Keratinocyte (primary cell): ENCODE measurements at regions not wholly inside any gene's neighbourhood (a gene's known extent, or its start where the extent isn't known, plus 50 kb on each side); places are given as distances from the start of the nearest gene placed in this dataset.

Experiments
- DNase-seq: peaks from one replicate; pipeline ENCODE4 v3.0.0-alpha.2; 2011; ENCODE audit warnings: low read depth, missing footprints, low spot score
- FAIRE-seq: peaks from 2 replicates; lab custom pipeline; 2011; peaks lifted over from hg19 to GRCh38; lab: Jason Lieb, UNC
- H2AFZ ChIP-seq: 2 replicates; pipeline ENCODE4 v1.6.0; 2012; ENCODE audit warnings: low read length, control low read depth, inconsistent platforms; ENCODE audit not compliant: control insufficient read depth
- H3K27ac ChIP-seq: 2 replicates; pipeline ENCODE4 v1.5.1; 2011; ENCODE audit warnings: low read length; ENCODE audit not compliant: control insufficient read depth, insufficient read depth
- H3K27me3 ChIP-seq: 3 replicates; pipeline ENCODE4 v1.6.0; 2011; ENCODE audit warnings: low read length; ENCODE audit not compliant: control insufficient read depth, insufficient read depth; ENCODE audit errors: extremely low read depth
- H3K36me3 ChIP-seq, 2 experiments: 2 replicates in 1 of 2; 3 replicates in 1 of 2; pipeline ENCODE4 v1.5.1; 2011; ENCODE audit warnings: low read length in 2 of 2, mild to moderate bottlenecking in 1 of 2; ENCODE audit not compliant: control insufficient read depth in 2 of 2, insufficient read depth in 2 of 2; ENCODE audit errors: extremely low read depth in 1 of 2
- H3K4me1 ChIP-seq: 3 replicates; pipeline ENCODE4 v1.5.1; 2011; ENCODE audit warnings: low read length; ENCODE audit not compliant: control insufficient read depth, insufficient read depth; ENCODE audit errors: extremely low read depth
- H3K4me2 ChIP-seq: 3 replicates; pipeline ENCODE4 v1.6.0; 2011; ENCODE audit warnings: low read depth, low read length; ENCODE audit not compliant: control insufficient read depth, insufficient read depth; ENCODE audit errors: extremely low read depth
- H3K4me3 ChIP-seq, 3 experiments: fragments of 200-600 bp in 1 of 3; sonication (generic) in 1 of 3; 2 replicates in 2 of 3; 3 replicates in 1 of 3; pipeline ENCODE4 v1.5.1; 2011 to 2016; ENCODE audit warnings: low read length in 3 of 3, mild to moderate bottlenecking in 3 of 3, control low read depth in 2 of 3, inconsistent platforms in 1 of 3, low read depth in 1 of 3, mixed read lengths in 1 of 3, mixed run types in 1 of 3, moderate library complexity in 1 of 3; ENCODE audit not compliant: control insufficient read depth in 2 of 3, insufficient read depth in 2 of 3; ENCODE audit errors: extremely low read depth in 1 of 3
- H3K79me2 ChIP-seq: 2 replicates; pipeline ENCODE4 v1.6.0; 2012; ENCODE audit warnings: low read length; ENCODE audit not compliant: control insufficient read depth, insufficient read depth
- H3K9ac ChIP-seq: 3 replicates; pipeline ENCODE4 v1.6.0; 2011; ENCODE audit warnings: low read length; ENCODE audit not compliant: control insufficient read depth, insufficient read depth; ENCODE audit errors: extremely low read depth
- H3K9me1 ChIP-seq: 3 replicates; pipeline ENCODE4 v1.6.0; 2011; ENCODE audit warnings: low read length; ENCODE audit not compliant: control insufficient read depth, insufficient read depth; ENCODE audit errors: extremely low read depth
- H3K9me3 ChIP-seq: 2 replicates; pipeline ENCODE4 v1.5.1; 2012; ENCODE audit warnings: low read depth, low read length; ENCODE audit not compliant: control insufficient read depth
- H4K20me1 ChIP-seq: 3 replicates; pipeline ENCODE4 v1.6.0; 2011; ENCODE audit warnings: low read length; ENCODE audit not compliant: control insufficient read depth, insufficient read depth; ENCODE audit errors: extremely low read depth
- EZH2 ChIP-seq: IDR thresholded peaks from one replicate; pipeline ENCODE4 v1.6.1; 2012; ENCODE audit warnings: inconsistent platforms, mild to moderate bottlenecking, low read length, moderate library complexity
- dilution Hi-C: fragments of 300-500 bp; cut with MboI; formaldehyde crosslinking; loops from one replicate; pipeline ENCODE4 v1.7.0; 2020; ENCODE audit warnings: low sequenced_read_pairs; ENCODE audit not compliant: extremely low pct_ligation_motif_present
- TF ChIP-seq, protein P1 (sequence below), 3 experiments: IDR thresholded peaks in 1 of 3; conservative IDR thresholded peaks in 1 of 3; optimal IDR thresholded peaks in 1 of 3; 2 replicates in 2 of 3; 3 replicates in 1 of 3; pipeline versions ENCODE3 to v1.5.1; 2011; ENCODE audit warnings: low read length in 3 of 3, mild to moderate bottlenecking in 3 of 3, moderate library complexity in 2 of 3, control low read depth in 1 of 3, inconsistent platforms in 1 of 3; ENCODE audit not compliant: insufficient read depth in 2 of 3; ENCODE audit errors: extremely low read depth in 1 of 3

DNA sequence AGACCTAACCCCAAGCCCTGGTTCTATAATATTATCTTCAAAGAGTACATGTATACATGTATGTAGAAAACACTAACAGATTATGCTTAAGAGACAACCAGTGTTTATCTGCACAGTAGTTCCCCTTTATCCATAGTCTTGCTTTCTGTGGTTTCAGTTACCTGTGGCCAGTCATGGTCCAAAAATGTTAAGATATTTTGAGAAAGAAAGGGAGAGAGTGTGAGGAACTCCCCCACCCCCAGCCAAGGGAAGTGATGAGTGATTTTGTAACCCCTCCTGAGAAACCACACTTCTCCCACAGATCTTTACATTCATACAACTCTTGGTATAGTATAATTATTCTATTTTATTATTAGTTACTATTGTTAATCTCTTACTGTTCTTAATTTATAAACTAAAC lies 77.3 kb upstream of the CNTN1 start:
- H3K36me3 ChIP-seq: no peaks in the 10 kb centered on the region
- dilution Hi-C loops: no loop called here
- no peaks in the 10 kb centered on the region for H3K9me1 ChIP-seq
- FAIRE-seq (no peak), DNase-seq (no peak)
- no peak overlapping the region for H3K4me3 ChIP-seq
- no peak overlapping the region for H3K9ac ChIP-seq
- no peak overlapping the region for H3K4me2 ChIP-seq
- no peaks in the 10 kb centered on the region for H3K27me3 ChIP-seq
- no peaks in the 10 kb centered on the region for H3K9me3 ChIP-seq
- H3K79me2 ChIP-seq: no peaks in the 10 kb centered on the region
- H3K27ac ChIP-seq: no peak overlapping the region
- H3K4me1 ChIP-seq: no peaks in the 10 kb centered on the region
- TF ChIP-seq EZH2: no peak
- TF ChIP-seq, protein P1, sequence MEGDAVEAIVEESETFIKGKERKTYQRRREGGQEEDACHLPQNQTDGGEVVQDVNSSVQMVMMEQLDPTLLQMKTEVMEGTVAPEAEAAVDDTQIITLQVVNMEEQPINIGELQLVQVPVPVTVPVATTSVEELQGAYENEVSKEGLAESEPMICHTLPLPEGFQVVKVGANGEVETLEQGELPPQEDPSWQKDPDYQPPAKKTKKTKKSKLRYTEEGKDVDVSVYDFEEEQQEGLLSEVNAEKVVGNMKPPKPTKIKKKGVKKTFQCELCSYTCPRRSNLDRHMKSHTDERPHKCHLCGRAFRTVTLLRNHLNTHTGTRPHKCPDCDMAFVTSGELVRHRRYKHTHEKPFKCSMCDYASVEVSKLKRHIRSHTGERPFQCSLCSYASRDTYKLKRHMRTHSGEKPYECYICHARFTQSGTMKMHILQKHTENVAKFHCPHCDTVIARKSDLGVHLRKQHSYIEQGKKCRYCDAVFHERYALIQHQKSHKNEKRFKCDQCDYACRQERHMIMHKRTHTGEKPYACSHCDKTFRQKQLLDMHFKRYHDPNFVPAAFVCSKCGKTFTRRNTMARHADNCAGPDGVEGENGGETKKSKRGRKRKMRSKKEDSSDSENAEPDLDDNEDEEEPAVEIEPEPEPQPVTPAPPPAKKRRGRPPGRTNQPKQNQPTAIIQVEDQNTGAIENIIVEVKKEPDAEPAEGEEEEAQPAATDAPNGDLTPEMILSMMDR (optimal IDR thresholded peaks at IDR 0.05 in 1 of 3, IDR thresholded peaks at IDR 0.05 in 1 of 3, conservative IDR thresholded peaks at IDR 0.05 in 1 of 3; ENCODE audit: extremely low read depth in 1 of 3, insufficient read depth in 2 of 3, low read length in 3 of 3): no peak
- H2AFZ ChIP-seq: no peak overlapping the region
- no peaks in the 10 kb centered on the region for H4K20me1 ChIP-seq

DNA sequence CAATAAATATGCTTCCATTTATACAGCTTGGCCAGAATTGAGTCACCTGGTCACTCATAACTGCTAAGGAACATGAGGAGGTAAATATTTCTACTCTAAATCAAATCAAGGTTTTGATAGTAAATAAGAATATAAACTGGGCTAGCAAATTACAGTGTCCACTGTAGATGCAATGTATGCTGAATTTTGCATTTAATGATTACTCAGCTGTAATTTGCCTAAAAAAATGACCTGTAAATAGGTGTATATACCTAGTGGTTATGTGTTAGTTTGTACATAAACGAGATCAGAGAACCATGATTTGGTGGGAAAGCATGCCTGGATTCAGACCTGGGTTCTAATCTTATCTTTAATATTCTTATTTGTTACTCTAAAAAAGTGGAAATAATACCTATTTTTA lies 76.6 kb upstream of the CNTN1 start:
- FAIRE-seq: no peak

More for the DNA sequence above, 76.6 kb upstream of the CNTN1 start:
- no peaks in the 10 kb centered on the region for H3K79me2 ChIP-seq
- no peaks in the 10 kb centered on the region for H3K9me1 ChIP-seq
- H4K20me1 ChIP-seq: no peaks in the 10 kb centered on the region
- no peak overlapping the region for H3K4me2 ChIP-seq
- H2AFZ ChIP-seq: no peak overlapping the region
- H3K27me3 ChIP-seq: no peaks in the 10 kb centered on the region
- dilution Hi-C loops: no loop called here
- H3K9ac ChIP-seq: no peak overlapping the region
- H3K9me3 ChIP-seq: no peaks in the 10 kb centered on the region
- H3K4me1 ChIP-seq: no peaks in the 10 kb centered on the region
- DNase-seq: no peak
- no peaks in the 10 kb centered on the region for H3K36me3 ChIP-seq
- no peak overlapping the region for H3K4me3 ChIP-seq
- TF ChIP-seq EZH2: no peak
- TF ChIP-seq, protein P1 (optimal IDR thresholded peaks at IDR 0.05 in 1 of 3, IDR thresholded peaks at IDR 0.05 in 1 of 3, conservative IDR thresholded peaks at IDR 0.05 in 1 of 3; ENCODE audit: extremely low read depth in 1 of 3, insufficient read depth in 2 of 3, low read length in 3 of 3): no peak
- H3K27ac ChIP-seq: no peak overlapping the region
